Fibroblast of lung (primary cell): ENCODE measurements at regions not wholly inside any gene's neighbourhood (a gene's known extent, or its start where the extent isn't known, plus 50 kb on each side); places are given as distances from the start of the nearest gene placed in this dataset.
"Not testable (repeated sequence)": the region's sequence is repeated elsewhere in the genome, so short reads cannot be mapped to it uniquely, and the experiment has no call there.

ENCODE experiments used
- DNase-seq, 2 donors: peaks; one replicate each; pipeline versions ENCODE4 v3.0.0 to v3.0.0-alpha.2; 2010; ENCODE audit warnings: low read depth in 2 of 2
- H2AFZ ChIP-seq: 2 replicates; pipeline ENCODE4 v1.5.1; 2012; ENCODE audit warnings: low read length, control low read depth, inconsistent platforms
- H3K27ac ChIP-seq: 2 replicates; pipeline ENCODE4 v1.5.1; 2011; ENCODE audit warnings: low read length, control low read depth; ENCODE audit not compliant: insufficient read depth
- H3K27me3 ChIP-seq: 2 replicates; pipeline ENCODE4 v1.5.1; 2011; ENCODE audit warnings: mild to moderate bottlenecking, low read length; ENCODE audit not compliant: control insufficient read depth, insufficient read depth
- H3K36me3 ChIP-seq: 2 replicates; pipeline ENCODE4 v1.5.1; 2011; ENCODE audit warnings: low read length; ENCODE audit not compliant: control insufficient read depth, insufficient read depth
- H3K4me1 ChIP-seq: 2 replicates; pipeline ENCODE4 v1.5.1; 2011; ENCODE audit warnings: low read length; ENCODE audit not compliant: control insufficient read depth, insufficient read depth; ENCODE audit errors: extremely low read depth
- H3K4me2 ChIP-seq: 2 replicates; pipeline ENCODE4 v1.5.1; 2011; ENCODE audit warnings: low read length, control low read depth; ENCODE audit not compliant: insufficient read depth; ENCODE audit errors: extremely low read depth
- H3K4me3 ChIP-seq, 4 experiments: fragments of 200-600 bp in 1 of 4; sonication (generic) in 1 of 4; replicated peaks in 1 of 4; 2 replicates each; pipeline ENCODE4 v1.5.1; 2011 to 2016; ENCODE audit warnings: low read length in 4 of 4, low read depth in 3 of 4, mild to moderate bottlenecking in 3 of 4, control low read depth in 2 of 4, inconsistent platforms in 1 of 4, mixed read lengths in 1 of 4; ENCODE audit not compliant: insufficient read depth in 1 of 4; ENCODE audit errors: control extremely low read depth in 1 of 4
- H3K79me2 ChIP-seq: 2 replicates; pipeline ENCODE4 v1.5.1; 2012; ENCODE audit warnings: mild to moderate bottlenecking, low read length, inconsistent platforms; ENCODE audit not compliant: control insufficient read depth, insufficient read depth
- H3K9ac ChIP-seq: 2 replicates; pipeline ENCODE4 v1.5.1; 2011; ENCODE audit warnings: mild to moderate bottlenecking, low read length, control low read depth; ENCODE audit not compliant: insufficient read depth
- H3K9me3 ChIP-seq: 2 replicates; pipeline ENCODE4 v1.5.1; 2012; ENCODE audit warnings: low read depth, low read length; ENCODE audit not compliant: control insufficient read depth, insufficient read depth
- H4K20me1 ChIP-seq: 2 replicates; pipeline ENCODE4 v1.5.1; 2011; ENCODE audit warnings: low read length; ENCODE audit not compliant: control insufficient read depth, insufficient read depth; ENCODE audit errors: extremely low read depth
- EZH2 ChIP-seq: IDR thresholded peaks from 2 replicates; pipeline ENCODE4 v1.5.1; 2012; ENCODE audit warnings: low read length, control low read depth, mild to moderate bottlenecking; ENCODE audit errors: missing control alignments
- TF ChIP-seq, protein P1 (sequence below), 2 donors: IDR thresholded peaks in 1 of 2; conservative IDR thresholded peaks in 1 of 2; 1 replicate in 1 of 2; 2 replicates in 1 of 2; pipeline ENCODE4 v1.5.1; 2011 to 2012; ENCODE audit warnings: low read length in 2 of 2, control low read depth in 1 of 2, inconsistent platforms in 1 of 2, low read depth in 1 of 2, mild to moderate bottlenecking in 1 of 2

DNA sequence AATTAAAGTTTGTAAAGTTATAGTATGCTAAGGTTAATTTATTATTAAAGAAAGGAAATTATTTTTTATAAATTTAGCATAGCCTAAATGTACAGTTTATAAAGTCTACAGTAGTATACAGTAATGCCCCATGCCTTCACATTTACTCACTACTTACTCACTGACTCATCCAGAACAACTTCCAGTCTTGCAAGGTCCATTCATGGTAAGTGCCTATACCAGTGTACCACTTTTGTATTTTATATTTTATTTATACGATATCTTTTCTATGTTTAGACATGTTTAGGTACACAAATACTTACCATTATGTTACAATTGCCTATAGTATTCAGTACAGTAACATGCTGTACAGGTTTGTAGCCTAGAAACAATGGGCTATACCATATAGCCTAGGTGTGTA lies 95.1 kb upstream of the GRIN2B start:
- TF ChIP-seq EZH2, result no peak
- TF ChIP-seq, protein P1, sequence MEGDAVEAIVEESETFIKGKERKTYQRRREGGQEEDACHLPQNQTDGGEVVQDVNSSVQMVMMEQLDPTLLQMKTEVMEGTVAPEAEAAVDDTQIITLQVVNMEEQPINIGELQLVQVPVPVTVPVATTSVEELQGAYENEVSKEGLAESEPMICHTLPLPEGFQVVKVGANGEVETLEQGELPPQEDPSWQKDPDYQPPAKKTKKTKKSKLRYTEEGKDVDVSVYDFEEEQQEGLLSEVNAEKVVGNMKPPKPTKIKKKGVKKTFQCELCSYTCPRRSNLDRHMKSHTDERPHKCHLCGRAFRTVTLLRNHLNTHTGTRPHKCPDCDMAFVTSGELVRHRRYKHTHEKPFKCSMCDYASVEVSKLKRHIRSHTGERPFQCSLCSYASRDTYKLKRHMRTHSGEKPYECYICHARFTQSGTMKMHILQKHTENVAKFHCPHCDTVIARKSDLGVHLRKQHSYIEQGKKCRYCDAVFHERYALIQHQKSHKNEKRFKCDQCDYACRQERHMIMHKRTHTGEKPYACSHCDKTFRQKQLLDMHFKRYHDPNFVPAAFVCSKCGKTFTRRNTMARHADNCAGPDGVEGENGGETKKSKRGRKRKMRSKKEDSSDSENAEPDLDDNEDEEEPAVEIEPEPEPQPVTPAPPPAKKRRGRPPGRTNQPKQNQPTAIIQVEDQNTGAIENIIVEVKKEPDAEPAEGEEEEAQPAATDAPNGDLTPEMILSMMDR (conservative IDR thresholded peaks at IDR 0.05 in 1 of 2, IDR thresholded peaks at IDR 0.05 in 1 of 2; ENCODE audit: low read depth in 1 of 2, low read length in 2 of 2), result no peak
- no peak for DNase-seq
- no peaks in the 10 kb centered on the region for H3K79me2 ChIP-seq

DNA sequence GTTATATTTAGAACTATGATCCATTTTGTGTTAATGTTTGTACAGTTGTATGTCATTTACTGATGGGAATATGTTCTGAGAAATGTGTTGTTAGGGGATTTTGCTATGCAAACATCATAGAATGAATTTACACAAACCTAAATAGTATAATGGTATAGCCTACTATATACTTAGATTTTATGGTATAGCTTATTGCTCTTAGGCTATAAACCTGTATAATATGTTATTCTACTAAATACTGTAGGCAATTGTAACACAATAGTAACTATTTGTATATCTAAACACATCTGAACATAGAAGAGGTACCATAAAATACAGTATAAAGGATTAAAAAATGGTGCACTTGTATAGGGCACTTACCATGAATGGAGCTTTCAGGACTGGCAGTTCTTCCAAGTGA lies 105.4 kb upstream of the GRIN2B start:
- Histone ChIP-seq H3K27ac (no peak overlapping the region), H3K27me3 (no peaks in the 10 kb centered on the region), H3K4me1 (no peaks in the 10 kb centered on the region), H3K9me3 (no peaks in the 10 kb centered on the region), H3K36me3 (no peaks in the 10 kb centered on the region), H3K79me2 (no peaks in the 10 kb centered on the region), H2AFZ (no peak overlapping the region), H3K4me3 (no peak overlapping the region), H3K4me2 (no peak overlapping the region), H4K20me1 (no peaks in the 10 kb centered on the region), H3K9ac (no peak overlapping the region)
- TF ChIP-seq, protein P1 (conservative IDR thresholded peaks at IDR 0.05 in 1 of 2, IDR thresholded peaks at IDR 0.05 in 1 of 2; ENCODE audit: low read depth in 1 of 2, low read length in 2 of 2), result no peak
- TF ChIP-seq EZH2, result no peak
- no peak for DNase-seq

More for the DNA sequence above, 95.1 kb upstream of the GRIN2B start:
- Histone ChIP-seq H3K9ac (no peak overlapping the region), H3K9me3 (no peaks in the 10 kb centered on the region), H3K4me3 (no peak overlapping the region), H3K4me1 (no peaks in the 10 kb centered on the region), H3K27me3 (no peaks in the 10 kb centered on the region), H3K36me3 (no peaks in the 10 kb centered on the region), H3K4me2 (no peak overlapping the region), H4K20me1 (no peaks in the 10 kb centered on the region), H3K27ac (no peak overlapping the region), H2AFZ (no peak overlapping the region)

DNA sequence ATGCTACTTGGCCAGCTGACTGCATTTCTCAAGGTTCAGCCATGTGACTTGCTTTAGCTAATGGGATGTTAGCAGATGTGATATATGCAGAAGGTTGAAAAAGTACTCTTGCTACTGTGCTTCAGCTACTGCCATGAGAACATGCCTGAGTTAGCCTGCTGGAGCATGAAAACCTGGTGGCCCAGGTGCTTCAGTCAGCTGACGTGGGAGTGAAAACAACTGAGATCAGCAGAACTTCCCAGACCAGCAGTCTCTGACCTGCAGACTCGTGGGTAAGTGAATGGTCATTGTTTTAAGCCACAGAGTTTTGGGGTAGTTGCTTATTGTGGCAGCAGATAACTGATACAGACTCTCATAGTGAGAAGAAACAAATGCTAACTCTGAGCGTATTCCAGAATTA lies 118.6 kb upstream of the GRIN2B start:
- H3K4me1 ChIP-seq, result no peaks in the 10 kb centered on the region
- no peak for TF ChIP-seq EZH2
- TF ChIP-seq, protein P1 (conservative IDR thresholded peaks at IDR 0.05 in 1 of 2, IDR thresholded peaks at IDR 0.05 in 1 of 2; ENCODE audit: low read depth in 1 of 2, low read length in 2 of 2), result no peak

DNA sequence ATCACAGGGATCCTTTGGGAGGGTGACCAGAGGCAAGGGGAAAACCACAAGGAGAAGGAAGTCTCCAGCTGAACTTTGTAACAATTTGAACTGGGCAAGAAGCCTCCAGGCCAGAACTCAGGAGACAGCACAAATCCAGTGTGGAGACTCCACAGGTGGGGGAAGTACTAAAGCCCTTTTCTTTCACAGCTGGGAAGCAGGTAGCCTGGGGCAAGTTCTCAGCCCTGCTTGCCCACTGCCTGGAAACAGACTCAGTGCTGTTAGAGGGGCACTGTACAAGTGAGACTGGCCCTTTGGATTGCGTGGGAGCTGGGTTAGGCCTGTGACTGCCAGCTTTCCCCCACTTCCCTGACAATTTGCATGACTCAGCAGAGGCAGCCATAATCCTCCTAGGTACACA lies 120.2 kb upstream of the GRIN2B start:
- H3K9me3 ChIP-seq, H3K36me3 ChIP-seq, H2AFZ ChIP-seq, H4K20me1 ChIP-seq, DNase-seq, H3K4me2 ChIP-seq, H3K79me2 ChIP-seq, H3K27me3 ChIP-seq, H3K4me1 ChIP-seq, H3K9ac ChIP-seq, H3K27ac ChIP-seq, H3K4me3 ChIP-seq: not testable (repeated sequence)

More for the DNA sequence above, 118.6 kb upstream of the GRIN2B start:
- H3K4me3 ChIP-seq, result no peak overlapping the region
- no peak overlapping the region for H2AFZ ChIP-seq
- no peaks in the 10 kb centered on the region for H3K27me3 ChIP-seq
- H3K27ac ChIP-seq, result no peak overlapping the region
- no peak for DNase-seq
- H4K20me1 ChIP-seq, result no peaks in the 10 kb centered on the region
- H3K4me2 ChIP-seq, result no peak overlapping the region
- no peaks in the 10 kb centered on the region for H3K9me3 ChIP-seq
- H3K79me2 ChIP-seq, result no peaks in the 10 kb centered on the region
- no peak overlapping the region for H3K9ac ChIP-seq
- H3K36me3 ChIP-seq, result no peaks in the 10 kb centered on the region
